DMS153 treated with DMSO at 0.1 percent for 48 hours (cell line): ENCODE measurements at regions not wholly inside any gene's neighbourhood (a gene's known extent, or its start where the extent isn't known, plus 50 kb on each side); places are given as distances from the start of the nearest gene placed in this dataset.

Experiments used
- DNase-seq: peaks from one replicate; lab custom pipeline; 2025; ENCODE audit not compliant: unreplicated experiment; lab: John Stamatoyannopoulos, UW

- no peak for DNase-seq
Observed at GRCh38 chr3:81291586-81291985, 469.9 kb downstream of the GBE1 start.

- DNase-seq: no peak
Observed at GRCh38 chr3:81289676-81290075, 471.8 kb downstream of the GBE1 start.

GRCh38 chr3:81279481-81280379, 481.7 kb downstream of the GBE1 start:
- DNase-seq: no peak

GRCh38 chr3:81277853-81278252, 483.6 kb downstream of the GBE1 start:
- no peak for DNase-seq

GRCh38 chr3:81274671-81275070, 486.8 kb downstream of the GBE1 start:
- no peak for DNase-seq

GRCh38 chr3:81270603-81271379, 490.7 kb downstream of the GBE1 start:
- DNase-seq: no peak

GRCh38 chr3:81268526-81268925, 492.9 kb downstream of the GBE1 start:
- no peak for DNase-seq

GRCh38 chr3:81261996-81262395, 499.4 kb downstream of the GBE1 start:
- no peak for DNase-seq

- DNase-seq: no peak
Observed at GRCh38 chr3:81255463-81255862, 506.0 kb downstream of the GBE1 start.

- DNase-seq: no peak
Observed at GRCh38 chr3:81251096-81251495, 510.3 kb downstream of the GBE1 start.

- no peak for DNase-seq
Observed at GRCh38 chr3:81249540-81250029, 511.9 kb downstream of the GBE1 start.

- no peak for DNase-seq
Observed at GRCh38 chr3:81245501-81245900, 515.9 kb downstream of the GBE1 start.

GRCh38 chr3:81245043-81245442, 516.4 kb downstream of the GBE1 start:
- DNase-seq: no peak

- no peak for DNase-seq
Observed at GRCh38 chr3:81244231-81244630, 517.2 kb downstream of the GBE1 start.

GRCh38 chr3:81242871-81243270, 518.6 kb downstream of the GBE1 start:
- no peak for DNase-seq

- DNase-seq: no peak
Observed at GRCh38 chr3:81237181-81237580, 524.3 kb downstream of the GBE1 start.

- no peak for DNase-seq
Observed at GRCh38 chr3:81218023-81218422, 543.4 kb downstream of the GBE1 start.

- DNase-seq: no peak
Observed at GRCh38 chr3:81217101-81217500, 544.3 kb downstream of the GBE1 start.

- no peak for DNase-seq
Observed at GRCh38 chr3:81216192-81216591, 545.3 kb downstream of the GBE1 start.

GRCh38 chr3:81214631-81215030, 546.8 kb downstream of the GBE1 start:
- no peak for DNase-seq

- DNase-seq: no peak
Observed at GRCh38 chr3:81199587-81199986, 561.9 kb downstream of the GBE1 start.

- DNase-seq: no peak
Observed at GRCh38 chr3:81198756-81199155, 562.7 kb downstream of the GBE1 start.
